ENCODE measurements at regions not wholly inside any gene's neighbourhood (a gene's known extent, or its start where the extent isn't known, plus 50 kb on each side); places are given as distances from the start of the nearest gene placed in this dataset.

- Histone ChIP-seq H3K36me3 (ENCODE audit: control insufficient read depth, insufficient read depth, low read length) (no peaks in the 10 kb centered on the region), H3K27ac (ENCODE audit: low read depth, low read length) (no peak overlapping the region), H3K27me3 (ENCODE audit: control insufficient read depth, insufficient read depth, low read length) (no peaks in the 10 kb centered on the region), H3K4me1 (ENCODE audit: control insufficient read depth, insufficient read depth, low read length) (no peaks in the 10 kb centered on the region), H3K4me3 (ENCODE audit: low read depth, low read length) (no peak overlapping the region), H3K9me3 (ENCODE audit: control insufficient read depth, insufficient read depth, low read length) (no peaks in the 10 kb centered on the region)
- DNase-seq (ENCODE audit: low read depth in 4 of 6, low spot score in 6 of 6): no peak
- WGBS (ENCODE audit: insufficient coverage): 75% methylated on average over 10 of the region's 10 CpGs
Observed at GRCh38 chr11:128335729-128336128, 251.6 kb downstream of the ETS1 start.

- WGBS (ENCODE audit: insufficient coverage): 31% methylated on average over 8 of the region's 12 CpGs
- Histone ChIP-seq H3K36me3 (ENCODE audit: control insufficient read depth, insufficient read depth, low read length) (no peaks in the 10 kb centered on the region), H3K4me3 (ENCODE audit: low read depth, low read length) (no peak overlapping the region), H3K27me3 (ENCODE audit: control insufficient read depth, insufficient read depth, low read length) (no peaks in the 10 kb centered on the region), H3K9me3 (ENCODE audit: control insufficient read depth, insufficient read depth, low read length) (no peaks in the 10 kb centered on the region), H3K27ac (ENCODE audit: low read depth, low read length) (no peak overlapping the region), H3K4me1 (ENCODE audit: control insufficient read depth, insufficient read depth, low read length) (no peaks in the 10 kb centered on the region)
- DNase-seq (ENCODE audit: low read depth in 4 of 6, low spot score in 6 of 6): no peak
Observed at GRCh38 chr11:128334311-128335044, 252.9 kb downstream of the ETS1 start.

GRCh38 chr11:128331317-128331716 is 256.0 kb downstream of the ETS1 start:
- no peaks in the 10 kb centered on the region for H3K9me3 ChIP-seq (ENCODE audit: control insufficient read depth, insufficient read depth, low read length)
- no peak for DNase-seq (ENCODE audit: low read depth in 4 of 6, low spot score in 6 of 6)
- WGBS (ENCODE audit: insufficient coverage): 100% methylated on average over 1 of the region's 3 CpGs
- no peak overlapping the region for H3K27ac ChIP-seq (ENCODE audit: low read depth, low read length)
- no peak overlapping the region for H3K4me3 ChIP-seq (ENCODE audit: low read depth, low read length)
- H3K4me1 ChIP-seq (ENCODE audit: control insufficient read depth, insufficient read depth, low read length): no peaks in the 10 kb centered on the region
- H3K36me3 ChIP-seq (ENCODE audit: control insufficient read depth, insufficient read depth, low read length): no peaks in the 10 kb centered on the region
- H3K27me3 ChIP-seq (ENCODE audit: control insufficient read depth, insufficient read depth, low read length): no peaks in the 10 kb centered on the region

GRCh38 chr11:128330203-128330602 is 257.2 kb downstream of the ETS1 start:
- no peaks in the 10 kb centered on the region for H3K9me3 ChIP-seq (ENCODE audit: control insufficient read depth, insufficient read depth, low read length)
- no peaks in the 10 kb centered on the region for H3K4me1 ChIP-seq (ENCODE audit: control insufficient read depth, insufficient read depth, low read length)
- no peaks in the 10 kb centered on the region for H3K36me3 ChIP-seq (ENCODE audit: control insufficient read depth, insufficient read depth, low read length)
- H3K4me3 ChIP-seq (ENCODE audit: low read depth, low read length): no peak overlapping the region
- H3K27me3 ChIP-seq (ENCODE audit: control insufficient read depth, insufficient read depth, low read length): no peaks in the 10 kb centered on the region
- H3K27ac ChIP-seq (ENCODE audit: low read depth, low read length): no peak overlapping the region
- WGBS (ENCODE audit: insufficient coverage): 69% methylated on average over 2 of the region's 2 CpGs
- no peak for DNase-seq (ENCODE audit: low read depth in 4 of 6, low spot score in 6 of 6)

DNA sequence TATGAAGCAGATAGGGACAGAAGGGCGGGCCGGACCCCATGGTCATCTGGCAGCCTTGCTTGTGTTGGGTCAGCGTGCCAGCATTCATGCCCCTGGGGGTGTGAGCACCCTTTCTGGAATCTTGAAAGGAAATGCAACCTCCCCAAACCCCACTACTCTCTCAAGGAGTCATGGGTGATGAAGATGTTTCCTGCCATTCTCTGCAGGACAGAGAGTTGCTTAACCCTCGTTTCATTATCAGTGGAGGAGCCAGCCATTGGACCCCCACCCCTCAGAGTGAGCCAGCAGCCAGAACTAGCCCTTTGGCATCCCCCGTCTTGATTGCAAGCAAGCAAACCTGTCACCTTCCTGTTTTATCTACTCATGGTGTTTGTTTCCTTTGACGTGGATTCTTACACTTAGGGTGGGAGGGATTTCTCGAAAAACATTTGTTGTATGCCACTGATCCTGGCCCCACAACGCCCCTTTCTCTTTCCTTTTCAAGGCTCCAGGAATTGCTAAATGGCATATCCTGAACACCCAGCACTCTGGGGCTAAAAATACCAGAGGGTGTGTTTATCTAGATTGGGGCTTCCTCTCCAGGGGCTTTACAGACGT is 258.3 kb downstream of the ETS1 start:
- no peaks in the 10 kb centered on the region for H3K9me3 ChIP-seq (ENCODE audit: control insufficient read depth, insufficient read depth, low read length)
- no peak for DNase-seq (ENCODE audit: low read depth in 4 of 6, low spot score in 6 of 6)
- no peak overlapping the region for H3K4me3 ChIP-seq (ENCODE audit: low read depth, low read length)
- no peak overlapping the region for H3K27ac ChIP-seq (ENCODE audit: low read depth, low read length)
- WGBS (ENCODE audit: insufficient coverage): 79% methylated on average over 3 of the region's 9 CpGs
- no peaks in the 10 kb centered on the region for H3K27me3 ChIP-seq (ENCODE audit: control insufficient read depth, insufficient read depth, low read length)
- no peaks in the 10 kb centered on the region for H3K4me1 ChIP-seq (ENCODE audit: control insufficient read depth, insufficient read depth, low read length)
- H3K36me3 ChIP-seq (ENCODE audit: control insufficient read depth, insufficient read depth, low read length): no peaks in the 10 kb centered on the region

- DNase-seq (ENCODE audit: low read depth in 4 of 6, low spot score in 6 of 6): no peak
- H3K4me3 ChIP-seq (ENCODE audit: low read depth, low read length): no peak overlapping the region
- H3K27me3 ChIP-seq (ENCODE audit: control insufficient read depth, insufficient read depth, low read length): no peaks in the 10 kb centered on the region
- H3K36me3 ChIP-seq (ENCODE audit: control insufficient read depth, insufficient read depth, low read length): no peaks in the 10 kb centered on the region
- H3K9me3 ChIP-seq (ENCODE audit: control insufficient read depth, insufficient read depth, low read length): no peaks in the 10 kb centered on the region
- no peak overlapping the region for H3K27ac ChIP-seq (ENCODE audit: low read depth, low read length)
- WGBS (ENCODE audit: insufficient coverage): no CpG with 5 or more reads among the region's 4 CpGs
- H3K4me1 ChIP-seq (ENCODE audit: control insufficient read depth, insufficient read depth, low read length): no peaks in the 10 kb centered on the region
Observed at GRCh38 chr11:128327274-128327673, 260.1 kb downstream of the ETS1 start.

DNA sequence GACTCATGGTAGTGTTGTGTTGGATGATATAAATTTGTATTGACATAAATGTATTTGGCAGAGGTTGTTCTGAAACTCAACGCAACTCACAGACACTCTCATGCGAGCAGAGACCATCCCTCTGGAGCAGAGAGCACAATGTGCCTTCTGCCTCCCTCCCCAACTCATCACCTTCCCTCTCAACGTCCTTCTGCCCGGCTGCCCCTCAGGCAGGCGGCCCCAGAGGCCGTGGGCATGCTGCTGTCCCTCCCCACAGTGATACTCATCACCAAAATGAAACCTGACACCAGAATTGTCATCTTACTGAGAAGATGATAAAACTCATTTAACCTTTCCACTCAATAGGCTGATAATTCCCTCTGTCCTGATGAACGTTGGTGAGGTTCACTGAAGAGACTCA is 260.6 kb downstream of the ETS1 start:
- WGBS (ENCODE audit: insufficient coverage): 77% methylated on average over 5 of the region's 7 CpGs
- H3K27me3 ChIP-seq (ENCODE audit: control insufficient read depth, insufficient read depth, low read length): no peaks in the 10 kb centered on the region
- no peak overlapping the region for H3K27ac ChIP-seq (ENCODE audit: low read depth, low read length)
- no peaks in the 10 kb centered on the region for H3K36me3 ChIP-seq (ENCODE audit: control insufficient read depth, insufficient read depth, low read length)
- no peaks in the 10 kb centered on the region for H3K9me3 ChIP-seq (ENCODE audit: control insufficient read depth, insufficient read depth, low read length)
- DNase-seq (ENCODE audit: low read depth in 4 of 6, low spot score in 6 of 6): no peak
- H3K4me3 ChIP-seq (ENCODE audit: low read depth, low read length): no peak overlapping the region
- H3K4me1 ChIP-seq (ENCODE audit: control insufficient read depth, insufficient read depth, low read length): no peaks in the 10 kb centered on the region

GRCh38 chr11:128324531-128325141 is 262.7 kb downstream of the ETS1 start:
- no peak for DNase-seq (ENCODE audit: low read depth in 4 of 6, low spot score in 6 of 6)
- no peaks in the 10 kb centered on the region for H3K9me3 ChIP-seq (ENCODE audit: control insufficient read depth, insufficient read depth, low read length)
- WGBS (ENCODE audit: insufficient coverage): 72% methylated on average over 14 of the region's 14 CpGs
- no peaks in the 10 kb centered on the region for H3K4me1 ChIP-seq (ENCODE audit: control insufficient read depth, insufficient read depth, low read length)
- no peaks in the 10 kb centered on the region for H3K36me3 ChIP-seq (ENCODE audit: control insufficient read depth, insufficient read depth, low read length)
- H3K27me3 ChIP-seq (ENCODE audit: control insufficient read depth, insufficient read depth, low read length): no peaks in the 10 kb centered on the region
- H3K4me3 ChIP-seq (ENCODE audit: low read depth, low read length): no peak overlapping the region
- no peak overlapping the region for H3K27ac ChIP-seq (ENCODE audit: low read depth, low read length)

DNA sequence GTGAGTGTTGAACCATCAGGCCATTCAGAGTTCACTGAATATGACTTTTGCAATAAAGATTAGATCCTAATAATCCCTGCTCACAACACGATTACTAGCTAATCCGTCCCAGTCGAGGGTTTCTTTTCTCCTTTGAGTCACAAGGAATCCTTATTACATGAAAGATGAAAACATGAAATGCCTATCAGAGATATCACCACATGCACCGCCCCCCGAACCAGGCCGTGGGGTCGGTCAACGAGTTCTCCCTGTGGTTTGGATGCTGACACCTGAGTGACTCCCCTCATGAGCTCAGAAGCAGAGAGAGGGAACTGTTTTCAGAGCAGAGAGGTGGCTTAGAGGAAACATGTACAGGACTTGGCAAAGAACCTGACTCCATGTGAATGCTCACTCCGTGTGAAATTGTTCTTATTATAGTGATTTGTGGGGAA is 263.3 kb downstream of the ETS1 start:
- no peaks in the 10 kb centered on the region for H3K27me3 ChIP-seq (ENCODE audit: control insufficient read depth, insufficient read depth, low read length)
- no peak overlapping the region for H3K27ac ChIP-seq (ENCODE audit: low read depth, low read length)
- WGBS (ENCODE audit: insufficient coverage): 80% methylated on average over 5 of the region's 9 CpGs
- no peaks in the 10 kb centered on the region for H3K9me3 ChIP-seq (ENCODE audit: control insufficient read depth, insufficient read depth, low read length)
- no peaks in the 10 kb centered on the region for H3K36me3 ChIP-seq (ENCODE audit: control insufficient read depth, insufficient read depth, low read length)
- no peak overlapping the region for H3K4me3 ChIP-seq (ENCODE audit: low read depth, low read length)
- H3K4me1 ChIP-seq (ENCODE audit: control insufficient read depth, insufficient read depth, low read length): no peaks in the 10 kb centered on the region
- no peak for DNase-seq (ENCODE audit: low read depth in 4 of 6, low spot score in 6 of 6)

GRCh38 chr11:128323381-128323780 is 264.0 kb downstream of the ETS1 start:
- Histone ChIP-seq H3K9me3 (ENCODE audit: control insufficient read depth, insufficient read depth, low read length) (no peaks in the 10 kb centered on the region), H3K4me1 (ENCODE audit: control insufficient read depth, insufficient read depth, low read length) (no peaks in the 10 kb centered on the region), H3K36me3 (ENCODE audit: control insufficient read depth, insufficient read depth, low read length) (no peaks in the 10 kb centered on the region), H3K27me3 (ENCODE audit: control insufficient read depth, insufficient read depth, low read length) (no peaks in the 10 kb centered on the region), H3K27ac (ENCODE audit: low read depth, low read length) (no peak overlapping the region), H3K4me3 (ENCODE audit: low read depth, low read length) (no peak overlapping the region)
- 78% methylated on average over 1 of the region's 2 CpGs for WGBS (ENCODE audit: insufficient coverage)
- DNase-seq (ENCODE audit: low read depth in 4 of 6, low spot score in 6 of 6): no peak
